WTC11 (cell line): ENCODE measurements at regions not wholly inside any gene's neighbourhood (a gene's known extent, or its start where the extent isn't known, plus 50 kb on each side); places are given as distances from the start of the nearest gene placed in this dataset.

Source experiments
- CBFB ChIP-seq: sonication (generic); formaldehyde crosslinking; IDR thresholded peaks from 2 replicates; pipeline ENCODE4 v1.8.1; 2022; ENCODE audit warnings: mild to moderate bottlenecking, low read depth, missing genetic modification reagents
- CTCF ChIP-seq: fragments of 200-600 bp; IDR thresholded peaks from 2 replicates; pipeline ENCODE4 v1.8.0; 2022; ENCODE audit warnings: antibody characterized with exemption
- FOXP1 ChIP-seq: sonication (generic); formaldehyde crosslinking; IDR thresholded peaks from 2 replicates; pipeline ENCODE4 v1.8.0; 2022; ENCODE audit warnings: missing genetic modification reagents, mild to moderate bottlenecking, moderate library complexity, borderline replicate concordance
- MAX ChIP-seq: sonication (generic); formaldehyde crosslinking; IDR thresholded peaks from 2 replicates; pipeline ENCODE4 v1.8.0; 2022; ENCODE audit warnings: mild to moderate bottlenecking, missing genetic modification reagents
- MLX ChIP-seq: sonication (generic); formaldehyde crosslinking; IDR thresholded peaks from 2 replicates; pipeline ENCODE4 v1.8.1; 2023; ENCODE audit warnings: mild to moderate bottlenecking, missing genetic modification reagents, moderate library complexity
- MXD4 ChIP-seq: fragments of 250-450 bp; sonication (Bioruptor Pico); IDR thresholded peaks from 2 replicates; pipeline ENCODE4 v1.8.0; 2021; ENCODE audit warnings: mild to moderate bottlenecking, moderate library complexity, borderline replicate concordance
- NFYB ChIP-seq: sonication (generic); formaldehyde crosslinking; conservative IDR thresholded peaks from 2 replicates; pipeline ENCODE4 v1.8.0; 2022; ENCODE audit warnings: low read depth, missing genetic modification reagents
- NR2C2 ChIP-seq: sonication (generic); formaldehyde crosslinking; IDR thresholded peaks from 2 replicates; pipeline ENCODE4 v1.8.0; 2022; ENCODE audit warnings: mild to moderate bottlenecking, missing genetic modification reagents
- PRDM15 ChIP-seq: sonication (generic); formaldehyde crosslinking; IDR thresholded peaks from 2 replicates; pipeline ENCODE4 v1.8.0; 2022; ENCODE audit warnings: missing genetic modification reagents
- STAT6 ChIP-seq: sonication (generic); formaldehyde crosslinking; conservative IDR thresholded peaks from 2 replicates; pipeline ENCODE4 v1.8.1; 2023; ENCODE audit warnings: mild to moderate bottlenecking, low read depth, missing genetic modification reagents, moderate library complexity
- USF1 ChIP-seq: sonication (generic); formaldehyde crosslinking; IDR thresholded peaks from 2 replicates; pipeline ENCODE4 v1.8.0; 2022; ENCODE audit warnings: mild to moderate bottlenecking, missing genetic modification reagents
- ZNF425 ChIP-seq: fragments of 250-450 bp; sonication (Bioruptor Pico); conservative IDR thresholded peaks from 2 replicates; pipeline ENCODE4 v1.9.0; 2021; ENCODE audit warnings: mild to moderate bottlenecking

GRCh38 chr10:10508211-10508610 is 509.5 kb upstream of the CELF2 start:
- TF ChIP-seq NFYB (CRISPR knock-in tag) = no peak
- no peak for TF ChIP-seq CTCF
- TF ChIP-seq MAX (CRISPR knock-in tag) = no peak
- TF ChIP-seq MXD4 (CRISPR knock-in tag) = no peak
- no peak for TF ChIP-seq CBFB (CRISPR knock-in tag)
- TF ChIP-seq FOXP1 = no peak
- TF ChIP-seq NR2C2 (CRISPR knock-in tag) = no peak
- TF ChIP-seq PRDM15 (CRISPR knock-in tag) = no peak
- TF ChIP-seq MLX (CRISPR knock-in tag) = no peak
- TF ChIP-seq STAT6 (CRISPR knock-in tag) = no peak
- TF ChIP-seq ZNF425 (CRISPR knock-in tag) = no peak
- no peak for TF ChIP-seq USF1 (CRISPR knock-in tag)
